ENCODE measurements at regions not wholly inside any gene's neighbourhood (a gene's known extent, or its start where the extent isn't known, plus 50 kb on each side); places are given as distances from the start of the nearest gene placed in this dataset.
"Not testable (repeated sequence)": the region's sequence is repeated elsewhere in the genome, so short reads cannot be mapped to it uniquely, and the experiment has no call there.

DNA sequence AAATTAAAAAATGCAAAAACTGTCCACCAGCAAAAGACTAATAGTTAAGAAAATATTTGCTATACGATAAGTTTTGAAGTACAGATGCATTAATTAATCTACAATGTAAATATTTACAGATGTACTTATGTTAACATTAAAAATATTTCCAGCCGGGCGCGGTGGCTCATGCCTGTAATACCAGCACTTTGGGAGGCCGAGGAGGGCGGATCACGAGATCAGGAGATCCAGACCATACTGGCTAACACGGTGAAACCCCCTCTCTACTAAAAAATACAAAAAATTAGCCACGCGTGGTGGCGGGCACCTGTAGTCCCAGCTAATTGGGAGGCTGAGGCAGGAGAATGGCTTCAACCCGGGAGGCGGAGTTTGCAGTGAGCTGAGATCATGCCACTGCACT lies 982.8 kb downstream of the SLC6A15 start:
- DNase-seq (ENCODE audit: low spot score) = not testable (repeated sequence)

DNA sequence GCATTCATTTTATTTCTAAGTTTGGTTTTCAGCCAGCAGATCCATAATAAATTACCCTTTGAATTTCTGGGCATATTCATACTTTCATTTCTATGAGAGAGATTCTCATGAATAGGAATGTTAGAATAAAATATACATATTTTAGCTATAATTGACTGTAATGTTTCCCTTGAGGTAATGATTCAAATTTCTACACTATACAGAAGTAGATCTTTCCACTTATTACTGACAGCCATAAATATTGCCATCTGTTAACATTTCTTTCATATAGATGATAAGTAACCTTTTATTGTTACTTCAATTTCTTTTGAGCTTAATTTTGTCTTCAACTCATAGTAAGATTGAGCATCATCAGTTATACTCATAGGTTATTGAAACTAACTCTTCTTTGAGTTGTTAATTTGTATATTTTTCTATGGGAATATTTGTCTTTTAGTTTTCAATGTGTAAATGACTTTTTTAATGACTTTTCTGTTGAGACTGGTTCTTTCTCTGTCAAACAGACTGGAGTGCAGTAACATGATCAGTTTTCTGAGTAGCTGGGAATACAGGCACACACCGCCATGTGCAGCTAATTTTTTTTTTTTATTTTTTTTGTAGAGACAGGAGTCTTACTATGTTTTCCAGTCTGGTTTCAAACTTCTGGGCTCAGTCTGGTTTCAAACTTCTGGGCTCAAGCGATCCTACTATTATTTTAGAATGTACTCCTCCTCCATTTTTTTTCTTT lies 991.6 kb downstream of the SLC6A15 start:
- no peak for DNase-seq (ENCODE audit: low spot score)

DNA sequence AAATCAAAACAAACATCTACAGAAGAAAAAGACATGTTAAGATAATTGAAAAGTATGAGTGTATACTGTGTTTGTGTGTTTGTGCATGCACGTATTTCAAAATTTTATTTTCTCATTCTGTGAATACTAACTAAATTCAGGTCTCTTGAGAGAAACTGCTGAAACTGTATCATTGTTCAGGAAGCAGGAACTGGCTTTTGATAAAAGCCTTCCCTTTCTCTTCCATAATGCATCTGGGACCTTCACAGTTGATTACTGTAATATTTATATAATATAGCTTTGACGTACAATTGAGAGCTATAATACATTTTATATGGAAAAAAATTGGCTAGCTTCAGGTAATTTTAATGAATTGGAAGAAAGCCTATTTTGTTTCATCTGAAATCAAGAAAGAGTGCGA lies 993.5 kb downstream of the SLC6A15 start:
- no peak for DNase-seq (ENCODE audit: low spot score)

DNA sequence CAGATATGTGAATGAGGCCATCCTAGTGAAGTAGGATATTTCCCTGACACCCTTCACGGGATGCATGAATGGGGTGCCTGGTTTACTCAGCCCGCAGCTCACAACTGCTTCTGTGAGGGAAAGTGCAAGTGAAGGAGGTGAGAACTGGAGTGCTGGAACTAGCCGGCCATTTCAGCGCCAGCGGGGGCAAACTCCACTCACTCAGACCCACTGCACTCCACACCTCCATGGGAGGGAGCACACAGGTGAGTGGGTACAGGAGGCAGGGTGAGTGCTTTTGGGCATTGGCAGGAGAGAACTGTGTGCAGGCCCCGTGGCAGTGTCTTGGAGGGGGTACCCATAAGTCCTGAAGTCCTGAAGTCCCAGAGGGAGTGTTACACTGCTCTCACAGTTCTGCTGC lies 1008.4 kb downstream of the SLC6A15 start:
- no peak for DNase-seq (ENCODE audit: low spot score)

DNA sequence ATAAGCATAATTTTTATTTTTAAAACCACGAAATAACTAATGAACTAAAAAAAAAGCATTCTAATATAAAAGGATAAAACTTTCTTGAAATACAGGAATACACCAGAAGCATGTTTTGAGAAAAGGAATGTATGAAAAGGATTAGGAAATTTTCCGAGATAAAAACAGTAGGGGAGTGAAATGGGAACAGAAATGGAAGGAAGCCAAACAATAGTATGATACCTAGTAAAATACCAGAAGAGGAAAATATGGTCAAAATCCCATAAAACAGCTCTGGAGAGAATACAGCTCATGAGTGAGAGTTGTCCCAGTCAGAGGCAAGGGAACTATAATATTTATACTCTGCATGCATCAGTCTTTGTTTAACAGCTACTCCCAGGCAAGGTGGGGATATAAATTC lies 1016.2 kb downstream of the SLC6A15 start:
- DNase-seq (ENCODE audit: low spot score) = no peak

DNA sequence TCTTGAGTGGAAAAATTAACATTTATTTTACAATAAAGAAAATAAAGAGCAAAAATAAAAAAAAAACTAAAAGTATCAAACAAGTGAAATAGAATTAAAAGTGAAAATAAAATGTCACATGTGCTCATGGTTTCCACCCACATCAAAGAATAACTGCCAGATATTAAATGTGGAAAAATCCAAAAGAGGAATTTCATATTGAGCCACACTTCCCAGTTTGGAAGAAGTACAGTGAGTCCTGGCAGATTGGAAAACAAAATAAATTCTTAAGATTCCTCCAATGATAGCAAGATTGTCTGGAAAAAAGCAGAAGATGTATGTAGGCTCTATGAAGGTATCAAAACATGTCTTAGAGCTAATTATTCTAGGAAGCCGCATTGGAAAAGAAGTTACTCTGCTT lies 1019.5 kb downstream of the SLC6A15 start:
- no peak for DNase-seq (ENCODE audit: low spot score)

DNA sequence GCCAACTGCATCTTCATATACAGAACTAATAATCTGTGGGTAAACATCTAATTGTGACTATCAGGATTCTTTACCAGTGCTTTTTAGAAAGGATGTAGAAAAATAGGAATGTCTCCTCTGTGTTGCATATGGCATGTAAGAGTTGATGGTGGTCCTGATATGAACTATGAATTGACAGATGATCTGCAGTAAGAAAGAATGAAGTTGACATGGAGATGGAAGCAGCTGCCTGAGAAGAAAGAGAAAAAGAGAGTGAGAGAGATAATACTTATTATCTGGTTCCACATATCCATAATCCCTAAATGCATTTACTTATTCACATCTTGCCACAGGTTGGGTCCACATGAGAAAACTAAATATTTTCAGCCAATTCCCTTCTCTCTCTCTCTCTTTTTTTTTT lies 1022.9 kb downstream of the SLC6A15 start:
- no peak for DNase-seq (ENCODE audit: low spot score)

DNA sequence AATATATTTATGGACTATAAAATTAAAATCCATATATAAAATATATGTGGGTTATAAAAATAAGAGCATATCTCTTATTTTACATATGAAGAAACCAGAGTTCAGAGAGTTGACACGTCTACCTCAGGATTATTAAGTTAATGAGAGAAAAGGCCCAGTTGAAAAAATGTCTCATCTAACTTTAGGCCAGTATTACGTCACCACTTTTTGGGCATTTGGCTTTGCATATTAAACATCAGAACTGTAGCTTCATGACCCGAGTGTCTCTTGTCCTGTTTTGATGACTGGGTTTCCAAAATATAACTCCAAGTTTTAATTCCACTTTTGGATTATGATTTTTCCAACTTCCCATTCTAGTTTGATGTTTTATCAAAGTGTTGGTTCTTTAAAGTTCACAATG lies 1026.1 kb downstream of the SLC6A15 start:
- DNase-seq (ENCODE audit: low spot score) = no peak

DNA sequence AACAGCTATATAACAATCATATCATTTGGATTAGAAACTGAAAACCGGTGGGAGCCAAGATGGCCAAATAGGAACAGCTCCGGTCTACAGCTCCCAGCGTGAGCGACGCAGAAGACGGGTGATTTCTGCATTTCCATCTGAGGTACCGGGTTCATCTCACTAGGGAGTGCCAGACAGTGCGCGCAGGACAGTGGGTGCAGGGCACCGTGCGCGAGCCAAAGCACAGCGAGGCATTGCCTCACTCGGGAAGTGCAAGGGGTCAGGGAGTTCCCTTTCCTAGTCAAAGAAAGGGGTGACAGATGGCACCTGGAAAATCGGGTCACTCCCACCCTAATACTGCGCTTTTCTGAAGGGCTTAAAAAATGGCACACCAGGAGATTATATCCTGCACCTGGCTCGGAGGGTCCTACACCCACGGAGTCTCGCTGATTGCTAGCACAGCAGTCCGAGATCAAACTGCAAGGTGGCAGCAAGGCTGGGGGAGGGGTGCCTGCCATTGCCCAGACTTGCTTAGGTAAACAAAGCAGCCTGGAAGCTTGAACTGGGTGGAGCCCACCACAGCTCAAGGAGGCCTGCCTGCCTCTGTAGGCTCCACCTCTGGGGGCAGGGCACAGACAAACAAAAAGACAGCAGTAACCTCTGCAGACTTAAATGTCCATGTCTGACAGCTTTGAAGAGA lies 1041.5 kb downstream of the SLC6A15 start:
- DNase-seq (ENCODE audit: low spot score) = not testable (repeated sequence)

DNA sequence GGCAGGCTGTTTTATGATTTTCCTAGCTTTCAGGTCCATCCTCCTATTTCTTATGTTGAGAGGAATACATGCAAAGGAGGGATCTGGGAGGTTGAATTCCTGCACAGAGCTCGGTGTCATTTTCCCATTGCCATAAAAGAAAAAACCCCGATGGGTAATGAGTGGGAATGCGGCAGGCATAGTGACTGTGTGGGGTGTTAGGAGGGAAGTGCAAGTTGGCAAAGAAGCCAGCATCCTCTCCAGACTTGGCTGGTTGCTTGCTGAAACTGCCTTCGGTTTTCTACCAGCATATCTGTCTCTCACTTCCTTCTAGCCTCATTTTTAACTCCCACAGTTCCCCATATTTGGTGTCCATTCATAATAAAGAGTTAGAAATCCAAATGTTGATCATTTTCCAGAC lies 1046.1 kb downstream of the SLC6A15 start:
- DNase-seq (ENCODE audit: low spot score) = no peak

DNA sequence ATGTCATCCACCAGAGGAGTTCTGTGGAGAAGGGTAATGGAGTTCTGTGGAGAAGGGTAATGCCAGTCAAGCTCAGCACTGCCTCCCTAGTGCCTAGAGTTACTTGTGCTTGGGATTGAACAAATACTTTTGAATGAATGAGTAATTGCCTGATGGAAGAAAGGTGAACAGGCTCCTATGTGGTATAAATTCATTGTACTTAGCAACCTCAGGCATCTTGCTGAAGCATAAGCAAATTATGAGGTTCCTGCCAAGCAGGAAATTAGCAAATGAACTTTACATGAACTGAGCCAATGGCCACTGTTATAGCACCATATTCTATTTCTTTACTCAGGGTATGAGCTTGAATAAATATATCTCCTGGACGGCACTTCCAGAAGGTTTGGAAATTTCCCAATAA lies 1047.2 kb downstream of the SLC6A15 start:
- no peak for DNase-seq (ENCODE audit: low spot score)

DNA sequence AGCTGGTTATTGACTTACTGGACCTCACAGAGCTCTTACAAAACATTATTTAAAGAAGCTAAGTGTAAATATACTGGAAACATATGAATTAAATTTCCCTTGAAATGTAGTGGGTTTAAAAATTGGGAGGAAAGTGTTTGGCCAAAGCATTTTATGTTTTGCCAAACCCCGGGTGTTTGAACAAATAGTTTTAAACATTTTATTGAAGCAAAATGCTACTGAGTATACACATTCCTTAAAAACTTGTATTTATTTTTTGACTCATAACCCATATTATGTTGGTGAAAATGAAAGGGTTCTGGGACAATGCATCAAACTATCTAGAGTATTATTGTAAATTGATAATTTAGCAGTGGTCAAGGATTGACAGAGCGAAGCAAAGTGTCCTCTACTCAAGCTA lies 1048.5 kb downstream of the SLC6A15 start:
- no peak for DNase-seq (ENCODE audit: low spot score)

DNA sequence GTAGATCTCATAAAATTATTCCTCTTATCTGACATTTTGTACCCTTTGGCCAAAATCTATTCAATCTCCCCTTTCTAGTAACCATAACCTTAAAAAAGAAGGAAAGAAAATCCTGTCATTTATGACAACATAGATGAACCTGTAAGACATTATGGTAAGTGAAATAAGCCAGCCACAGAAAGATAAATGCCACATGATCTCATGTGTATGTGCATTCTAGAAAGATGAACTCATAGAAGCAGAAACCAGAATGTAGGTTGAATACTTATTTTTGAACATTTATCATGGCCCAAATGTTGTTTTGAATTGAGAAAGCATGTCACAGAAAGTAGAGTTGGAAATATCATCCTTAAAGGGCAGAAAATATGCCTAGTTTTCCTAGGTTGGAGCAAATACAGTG lies 1053.6 kb downstream of the SLC6A15 start:
- no peak for DNase-seq (ENCODE audit: low spot score)

DNA sequence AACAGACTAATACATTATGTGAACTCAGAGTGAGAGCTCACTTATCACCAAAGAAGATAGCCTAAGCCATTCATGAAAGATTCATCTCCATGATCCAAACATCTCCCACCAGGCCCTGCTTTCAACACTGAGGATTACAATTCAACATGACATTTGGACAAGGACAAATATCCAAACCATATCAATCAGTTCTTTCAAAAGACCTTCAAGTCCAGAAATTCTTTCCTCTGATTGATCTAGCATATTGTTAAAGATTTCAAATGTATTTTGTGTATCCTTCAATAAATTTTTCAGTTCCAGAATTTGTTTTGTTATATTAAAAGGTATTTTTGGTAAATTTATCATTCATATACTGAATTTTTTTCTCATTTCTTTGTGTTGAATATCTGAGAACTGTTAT lies 1055.8 kb downstream of the SLC6A15 start:
- DNase-seq (ENCODE audit: low spot score) = no peak

DNA sequence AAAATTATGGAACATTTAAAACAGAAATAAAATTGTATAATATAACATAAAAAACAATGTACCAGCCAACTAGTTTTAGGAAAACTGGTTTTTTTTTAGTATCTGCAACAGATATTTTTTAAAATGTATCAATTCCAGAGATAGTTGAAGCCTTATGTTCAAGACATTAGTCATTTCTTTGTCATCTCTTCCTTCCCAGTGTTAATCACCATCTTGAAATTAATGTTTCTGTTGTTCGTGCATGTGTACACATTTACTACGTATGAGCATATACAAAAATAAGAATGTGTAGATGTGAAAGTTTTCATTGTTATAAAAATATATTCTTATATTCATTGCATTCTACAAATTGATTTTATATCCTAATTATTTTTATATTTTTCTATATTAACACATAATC lies 1062.1 kb downstream of the SLC6A15 start:
- no peak for DNase-seq (ENCODE audit: low spot score)

DNA sequence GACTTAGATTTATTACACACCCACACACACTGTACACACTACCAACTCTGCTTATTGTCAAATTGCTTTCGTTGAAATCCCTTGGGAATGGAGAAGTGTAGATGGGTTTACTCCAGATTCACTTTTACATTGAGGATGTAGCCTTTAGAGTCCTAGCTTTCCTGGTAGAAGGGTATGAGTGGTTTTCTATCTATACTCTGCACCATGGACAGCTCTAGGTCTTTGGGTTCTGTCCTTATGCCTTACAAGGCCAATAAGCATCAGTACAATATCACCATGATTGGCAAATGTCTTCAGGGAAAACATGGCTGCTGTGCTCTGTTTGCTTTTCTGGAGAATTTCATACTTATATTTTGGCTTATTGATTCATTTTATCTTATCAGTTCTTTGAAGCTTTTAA lies 1063.9 kb downstream of the SLC6A15 start:
- DNase-seq (ENCODE audit: low spot score) = no peak

DNA sequence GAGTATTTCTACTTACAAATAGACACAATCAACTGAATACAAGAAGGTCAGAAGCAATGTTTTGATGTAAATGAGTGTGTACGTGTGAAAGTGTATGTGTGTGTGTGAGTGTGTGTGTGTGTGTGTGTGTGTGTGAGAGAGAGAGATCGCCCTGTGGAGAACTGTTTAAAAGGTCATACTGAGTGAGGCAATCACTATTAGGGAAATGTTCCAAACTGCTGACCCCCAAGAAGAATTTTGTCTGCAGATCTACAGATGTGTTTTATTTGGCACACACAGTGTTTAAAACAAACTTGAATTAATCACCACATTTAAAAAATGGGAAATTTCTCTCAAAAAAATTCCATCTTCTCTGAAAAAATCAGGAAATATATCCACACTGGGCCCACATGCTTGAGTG lies 1069.1 kb downstream of the SLC6A15 start:
- no peak for DNase-seq (ENCODE audit: low spot score)

DNA sequence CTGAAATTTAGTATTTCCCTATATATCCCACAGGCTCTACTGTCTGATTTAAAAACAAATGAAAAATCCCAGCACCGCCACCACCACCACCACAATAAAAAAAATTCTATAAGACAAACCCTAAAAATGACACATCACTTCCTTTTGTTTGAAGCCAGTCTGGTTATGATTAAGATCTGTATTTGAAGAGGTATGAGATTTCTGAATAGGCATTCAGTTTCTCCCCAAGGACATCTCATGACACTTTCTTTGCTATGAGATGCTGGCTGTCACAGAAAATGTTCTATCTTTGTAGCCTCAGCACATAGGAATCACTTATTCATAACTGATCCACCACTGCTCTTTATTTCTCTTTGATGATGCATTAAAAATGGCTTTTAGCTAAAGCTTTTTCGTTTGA lies 1071.0 kb downstream of the SLC6A15 start:
- peak; percentile 14 for DNase-seq (ENCODE audit: low spot score)

DNA sequence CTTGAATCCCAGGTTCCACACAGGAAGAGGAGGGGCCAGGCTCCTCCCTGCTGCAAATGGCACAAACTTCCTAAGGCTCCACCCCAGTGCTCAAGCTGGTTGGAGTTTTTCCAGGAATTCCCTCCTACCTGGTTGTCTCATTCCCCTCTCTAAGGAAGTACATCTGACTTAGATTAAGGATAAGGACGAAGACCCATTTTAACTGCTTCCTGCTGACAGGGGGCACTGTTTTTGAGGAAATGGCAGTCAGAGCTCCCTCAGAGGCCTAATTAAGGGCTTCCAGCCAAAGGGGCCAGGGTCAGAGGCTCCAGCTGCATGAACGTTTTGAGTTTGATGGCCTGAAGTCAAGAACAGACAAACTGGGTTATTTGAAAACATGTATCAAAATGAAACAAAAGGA lies 1084.7 kb downstream of the SLC6A15 start:
- no peak for DNase-seq (ENCODE audit: low spot score)

DNA sequence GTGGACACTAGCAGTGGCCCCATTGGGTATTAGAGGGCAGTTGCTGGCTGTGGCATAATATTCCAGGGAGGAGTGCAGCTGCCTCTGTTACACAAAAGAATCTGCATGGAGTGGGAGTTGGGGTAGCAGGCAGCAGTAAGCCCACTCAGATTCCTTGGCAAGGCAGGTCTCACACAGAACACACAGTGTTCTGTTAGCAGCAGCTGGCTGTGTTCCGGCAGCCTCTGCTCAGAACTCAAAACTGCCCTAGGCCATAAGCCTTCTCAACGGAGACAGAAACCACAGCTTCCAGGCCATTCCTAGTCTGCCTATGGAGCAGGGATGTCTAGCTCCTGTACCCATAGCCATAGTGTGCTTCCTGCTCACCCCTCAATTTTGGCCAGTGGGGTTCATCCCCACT lies 1085.4 kb downstream of the SLC6A15 start:
- DNase-seq (ENCODE audit: low spot score) = no peak

DNA sequence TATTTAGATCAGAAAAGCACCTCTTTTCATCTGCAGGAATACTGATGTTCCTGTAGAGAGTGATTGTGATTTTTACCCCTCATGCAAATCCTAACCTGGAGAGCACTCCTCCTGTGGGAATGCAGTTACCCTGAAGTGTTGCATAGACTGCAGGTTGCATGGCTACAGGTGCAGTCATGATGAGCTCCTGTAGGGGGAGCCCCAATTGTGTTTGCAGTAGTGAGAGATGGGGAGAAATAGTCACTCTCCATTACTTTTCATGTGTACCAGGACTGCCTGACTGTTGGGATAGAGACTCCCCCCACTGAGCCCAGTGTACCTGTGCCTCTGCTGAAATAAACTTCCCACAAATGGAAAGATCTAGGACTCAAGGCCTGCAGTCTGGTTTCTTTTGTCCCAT lies 1086.5 kb downstream of the SLC6A15 start:
- DNase-seq (ENCODE audit: low spot score) = peak; percentile 37

DNA sequence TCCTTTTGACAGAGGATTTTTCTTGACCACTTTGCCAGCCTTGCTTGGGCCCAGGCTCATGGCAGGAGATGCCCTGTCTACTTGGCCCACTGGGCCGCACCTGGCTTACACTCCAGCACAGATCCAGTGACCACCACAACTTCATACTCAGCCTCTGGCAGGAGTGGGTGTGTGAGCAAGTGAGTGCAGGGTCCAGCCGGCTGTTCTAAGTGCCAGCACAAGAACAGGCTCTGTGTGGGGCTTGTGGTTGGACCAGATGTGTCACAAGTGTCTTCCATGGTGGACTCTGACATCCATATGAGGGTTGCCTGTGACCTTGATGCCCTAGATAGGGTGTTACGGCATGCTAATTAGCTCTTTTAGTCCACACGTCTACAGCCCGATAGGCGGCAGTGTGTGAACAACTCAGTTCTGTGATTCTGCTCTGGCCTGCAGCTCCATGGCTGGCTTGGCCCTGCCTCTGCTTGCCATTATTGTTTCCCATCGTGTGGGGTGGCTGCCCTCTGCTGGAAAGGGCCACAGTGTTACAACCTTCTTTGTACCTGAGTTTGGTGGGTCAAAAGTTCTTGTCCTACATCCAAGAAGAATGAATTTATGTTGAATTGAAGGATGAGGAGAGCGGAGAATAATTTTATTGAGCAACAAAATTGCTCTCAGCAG lies 1089.1 kb downstream of the SLC6A15 start:
- DNase-seq (ENCODE audit: low spot score) = peak; percentile 41

DNA sequence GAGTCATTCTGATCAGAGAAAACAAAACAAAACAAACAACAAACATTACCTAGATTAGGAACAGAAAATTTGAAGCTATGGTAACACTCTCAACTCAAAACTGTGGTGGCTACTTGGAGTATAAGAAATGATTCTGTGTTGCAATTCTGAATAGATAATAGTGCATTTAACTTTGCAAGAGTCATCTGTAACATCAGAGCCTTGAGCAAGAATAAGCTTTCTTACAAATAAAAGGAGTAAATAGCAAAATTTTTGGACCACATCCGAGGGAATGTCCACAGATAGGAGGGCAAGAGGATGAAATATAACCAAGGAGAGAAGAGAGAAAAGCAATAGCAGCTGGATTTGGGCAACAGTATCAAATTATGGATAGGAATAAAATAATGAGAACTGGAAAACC lies 1090.6 kb downstream of the SLC6A15 start:
- no peak for DNase-seq (ENCODE audit: low spot score)

DNA sequence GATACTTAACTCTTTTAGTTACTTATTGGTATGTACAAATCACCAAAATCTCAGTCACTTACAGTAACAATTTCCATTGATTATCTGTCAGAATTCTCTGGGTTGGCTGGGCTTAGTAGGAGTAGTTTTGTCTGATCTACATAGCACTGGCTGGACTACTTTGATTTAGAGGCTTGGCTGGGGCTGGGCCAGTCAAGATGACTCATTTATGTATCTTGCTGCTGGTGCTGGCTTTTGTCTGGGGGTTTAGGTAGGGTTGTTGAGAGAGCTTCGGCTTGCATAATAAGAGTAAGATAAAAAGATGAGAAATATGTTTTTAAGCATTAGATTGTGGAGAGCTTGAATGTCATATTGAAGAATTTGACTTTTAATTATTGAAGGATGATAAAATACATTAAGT lies 1093.7 kb downstream of the SLC6A15 start:
- DNase-seq (ENCODE audit: low spot score) = no peak

All from activated CD4-positive, alpha-beta T cell treated with anti-CD3 and anti-CD28 coated beads, Interleukin-2, Interleukin-4, amounts not matched to agents 100 ng/mL and 50 ng/mL, durations not matched to agents 16 hours and 8 hours (primary cell).